ENCODE measurements at regions not wholly inside any gene's neighbourhood (a gene's known extent, or its start where the extent isn't known, plus 50 kb on each side); places are given as distances from the start of the nearest gene placed in this dataset.
A peak's percentile ranks its signal among the peaks of the same experiment; 100 is the strongest.

GRCh38 chr4:134343656-134344055, 142.1 kb upstream of the PABPC4L start:
- DNase-seq (ENCODE audit: low read depth), result no peak

DNA sequence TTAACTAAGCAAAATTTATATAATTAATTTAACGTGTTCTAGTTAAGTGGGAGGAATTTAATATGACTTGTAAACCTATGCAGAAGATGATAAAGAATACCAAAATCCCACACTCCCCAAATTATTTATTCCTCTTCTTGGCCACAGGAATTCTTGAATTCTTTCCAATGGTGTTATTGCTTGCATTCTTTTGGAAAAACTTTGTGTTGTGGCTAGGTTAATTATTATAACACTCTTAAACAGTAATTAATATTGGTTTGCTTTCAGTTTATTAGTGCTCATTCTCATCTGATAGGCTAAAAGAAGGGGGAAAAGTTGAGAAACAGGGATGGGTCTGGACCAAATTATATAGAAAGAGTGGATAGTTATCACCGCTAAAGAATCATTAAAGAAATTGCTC, 141.5 kb upstream of the PABPC4L start:
- DNase-seq (ENCODE audit: low read depth), result no peak

GRCh38 chr4:134337574-134337973, 136.0 kb upstream of the PABPC4L start:
- no peak for DNase-seq (ENCODE audit: low read depth)

DNA sequence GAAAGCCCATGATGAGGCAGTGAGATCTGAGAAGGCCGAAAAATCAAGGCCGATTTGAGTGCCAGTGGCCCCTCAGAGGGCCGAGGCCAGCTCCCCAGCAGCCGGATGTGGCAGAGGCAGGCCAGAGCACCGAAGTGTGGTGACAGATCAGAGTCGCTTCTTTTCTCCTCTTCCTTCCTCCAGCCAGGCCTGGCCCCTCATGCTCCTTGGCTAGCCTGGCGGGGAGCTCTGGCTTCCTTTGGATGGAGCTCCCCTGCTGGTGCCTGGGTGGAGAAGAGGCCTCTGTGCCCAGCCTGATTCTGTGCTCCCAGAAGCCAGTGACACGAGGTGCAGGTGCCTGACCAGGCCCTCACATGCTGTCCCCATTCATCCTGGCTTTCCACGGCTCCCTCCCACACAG, 127.2 kb upstream of the PABPC4L start:
- DNase-seq (ENCODE audit: low read depth), result no peak

DNA sequence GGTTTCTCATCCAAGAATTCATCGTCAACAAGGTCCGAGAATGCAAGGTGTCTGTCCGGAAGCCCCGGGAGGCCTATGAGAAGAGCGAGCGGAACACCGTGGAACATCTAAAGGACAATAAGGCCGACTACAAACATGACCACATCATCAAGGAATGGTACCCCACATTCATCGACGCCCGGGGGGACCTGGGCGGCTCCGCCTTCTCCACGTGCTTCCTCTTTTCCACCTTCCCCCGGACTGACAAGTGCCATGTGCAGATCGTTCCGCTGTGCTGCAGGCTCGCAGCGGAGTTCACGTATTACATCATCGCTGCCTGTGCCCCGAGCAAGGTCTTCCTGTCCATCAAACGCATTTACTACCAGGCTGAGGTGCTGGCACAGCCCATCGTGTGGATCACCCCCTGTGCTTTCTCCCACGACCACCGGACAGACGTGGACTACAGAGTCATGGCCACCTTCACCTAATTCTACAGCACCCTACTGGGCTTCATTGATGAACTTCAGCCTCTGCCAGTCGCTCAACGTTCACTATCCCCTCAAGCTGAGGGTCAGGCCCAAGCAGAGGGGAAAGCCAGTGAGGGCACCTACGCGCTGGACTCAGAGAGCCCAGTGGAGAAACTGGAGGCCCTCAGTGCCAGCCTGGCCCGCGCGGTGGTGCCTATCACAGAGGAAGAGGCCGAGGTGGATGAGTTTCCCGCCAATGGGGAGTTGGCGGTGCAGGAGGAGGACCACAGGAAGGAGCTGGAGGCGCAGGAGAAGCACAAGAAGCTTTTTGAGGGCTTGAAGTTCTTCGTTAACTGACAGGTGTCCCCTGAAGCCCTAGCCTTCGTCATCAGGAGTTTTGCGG, 125.9 kb upstream of the PABPC4L start:
- no peak for DNase-seq (ENCODE audit: low read depth)

DNA sequence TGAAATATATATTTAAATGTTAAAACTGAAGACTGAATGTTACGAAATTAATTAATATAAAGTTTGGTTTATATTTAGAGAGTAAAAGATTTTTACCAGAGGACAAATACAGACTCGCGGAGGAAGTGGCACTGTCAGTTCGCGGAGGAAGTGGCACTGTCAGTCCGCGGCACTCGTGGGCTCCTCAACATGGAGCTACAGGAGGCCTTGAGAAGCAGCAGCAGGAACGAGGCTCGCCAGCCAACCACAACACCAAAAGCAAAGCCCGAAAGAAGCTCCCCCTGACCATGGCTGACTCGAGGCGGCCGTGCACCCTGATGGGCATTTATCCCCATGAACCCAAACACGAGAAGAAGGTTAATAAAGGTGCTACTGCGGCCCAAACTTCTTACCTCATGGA, 125.3 kb upstream of the PABPC4L start:
- no peak for DNase-seq (ENCODE audit: low read depth)

GRCh38 chr4:134324179-134324578, 122.6 kb upstream of the PABPC4L start:
- peak; percentile 1 for DNase-seq (ENCODE audit: low read depth)

- DNase-seq (ENCODE audit: low read depth), result peak; percentile 40
Observed at GRCh38 chr4:134320048-134320447, 118.5 kb upstream of the PABPC4L start.

DNA sequence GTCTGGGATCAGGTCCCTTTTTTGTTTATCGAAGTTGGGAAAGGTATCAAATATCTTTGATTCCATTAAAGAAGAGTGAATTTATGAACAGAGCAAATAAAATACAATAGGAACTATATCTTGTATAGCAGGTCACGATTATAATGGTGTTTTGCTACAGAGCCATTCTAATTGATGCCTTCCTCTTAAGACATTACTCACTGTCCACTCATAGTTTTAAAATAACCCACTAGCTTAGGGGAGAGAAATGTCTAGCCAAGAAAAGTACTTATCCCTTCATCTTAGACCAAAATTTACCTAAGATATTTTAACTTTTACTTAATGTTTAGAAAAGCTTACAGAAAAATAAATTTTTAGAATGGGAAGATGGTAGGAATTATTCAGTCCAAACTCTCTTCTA, 112.0 kb upstream of the PABPC4L start:
- peak; percentile 14 for DNase-seq (ENCODE audit: low read depth)

DNA sequence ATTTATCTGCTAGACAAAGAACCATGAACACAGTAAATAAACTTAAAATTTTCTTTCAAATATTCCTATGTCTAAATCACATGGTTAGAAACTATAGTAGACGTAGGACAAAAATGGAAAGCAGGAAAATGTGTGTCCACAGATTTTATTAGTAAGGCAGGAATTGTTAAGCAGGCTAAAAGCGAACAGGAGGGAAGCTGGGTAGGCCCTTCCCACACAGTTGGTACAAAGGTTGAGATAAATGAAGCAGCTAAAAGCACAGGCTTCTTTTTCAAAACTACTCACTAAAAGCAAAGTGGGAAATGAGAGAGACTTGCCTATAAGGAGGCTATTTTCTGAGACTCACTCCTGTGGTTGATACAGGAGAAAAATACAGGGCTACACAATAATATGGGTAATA, 108.1 kb upstream of the PABPC4L start:
- DNase-seq (ENCODE audit: low read depth), result no peak

DNA sequence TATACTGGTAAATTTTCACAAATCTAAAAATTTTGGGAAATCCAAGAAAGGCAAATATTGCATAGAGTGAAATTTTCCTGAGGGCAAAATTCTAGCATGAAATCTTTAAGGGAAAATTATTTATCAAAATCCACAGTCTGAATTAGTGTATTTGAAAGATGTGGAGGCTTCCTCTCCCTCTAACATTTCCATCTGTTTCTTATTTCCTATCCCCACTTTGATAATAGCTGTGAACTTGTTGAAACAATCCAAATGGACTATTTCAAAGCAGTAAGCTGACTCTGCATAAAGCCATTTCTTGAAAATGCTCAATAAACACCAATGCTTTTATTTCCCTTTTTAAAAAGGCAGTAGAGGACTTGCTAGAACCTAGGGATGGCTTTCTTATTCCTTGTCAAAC, 107.3 kb upstream of the PABPC4L start:
- DNase-seq (ENCODE audit: low read depth), result no peak

DNA sequence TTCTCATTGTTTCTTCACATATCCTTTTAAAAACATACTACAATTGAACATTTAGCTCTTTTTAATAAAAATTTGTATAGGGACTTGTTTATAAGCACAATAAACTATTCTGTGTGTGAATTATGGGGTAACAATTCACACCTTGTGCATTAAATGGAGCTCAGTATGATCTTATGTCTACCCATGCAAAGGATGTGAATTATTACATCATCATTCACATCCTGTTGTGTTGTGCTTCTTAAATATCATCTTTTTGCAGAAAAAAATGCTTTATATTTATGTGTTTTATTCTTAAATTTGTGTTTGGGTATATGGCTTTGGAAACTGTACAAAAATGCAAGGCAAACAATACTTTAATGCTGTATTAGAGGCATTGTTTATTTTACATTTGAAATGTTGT, 96.7 kb upstream of the PABPC4L start:
- no peak for DNase-seq (ENCODE audit: low read depth)

GRCh38 chr4:134297765-134298164, 96.2 kb upstream of the PABPC4L start:
- no peak for DNase-seq (ENCODE audit: low read depth)

GRCh38 chr4:134282680-134283079, 81.1 kb upstream of the PABPC4L start:
- DNase-seq (ENCODE audit: low read depth), result no peak

DNA sequence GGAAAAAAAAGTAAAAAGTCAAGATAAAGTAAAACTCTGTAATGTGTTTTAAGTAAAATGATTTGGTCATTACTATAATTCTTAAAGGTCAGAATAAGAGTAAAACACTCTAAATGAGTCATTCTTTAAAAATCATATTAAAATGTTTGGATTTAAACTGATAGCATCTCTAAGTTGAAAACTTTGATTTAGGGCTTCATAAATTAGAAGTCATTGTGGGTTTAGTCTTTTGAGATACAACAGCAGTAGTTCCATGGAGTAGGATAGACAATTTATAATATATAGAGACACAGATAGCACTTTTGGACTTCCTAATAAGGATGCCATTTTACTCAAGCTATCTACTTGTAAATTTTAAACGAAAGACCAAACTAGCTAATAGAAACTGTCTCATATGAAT, 77.1 kb upstream of the PABPC4L start:
- peak; percentile 9 for DNase-seq (ENCODE audit: low read depth)

- no peak for DNase-seq (ENCODE audit: low read depth)
Observed at GRCh38 chr4:134276476-134276875, 74.9 kb upstream of the PABPC4L start.

GRCh38 chr4:134260126-134260525, 58.5 kb upstream of the PABPC4L start:
- DNase-seq (ENCODE audit: low read depth), result no peak
